PC-9 (cell line): ENCODE measurements at regions not wholly inside any gene's neighbourhood (a gene's known extent, or its start where the extent isn't known, plus 50 kb on each side); places are given as distances from the start of the nearest gene placed in this dataset.

Source experiments
- BruUV-seq: library from RNA; stranded (reverse); fragments of 400-500 nt; replicated peaks from 2 replicates; lab custom pipeline; 2021; lab: Mats Ljungman, UMichigan
- CTCF ChIA-PET: fragments of 300-600 bp; sonication (Branson Sonifier 250); formaldehyde crosslinking; loops from one replicate; lab custom pipeline; 2022; ENCODE audit warnings: antibody characterized with exemption; lab: Charles Lee
- POLR2A ChIA-PET: fragments of 300-600 bp; sonication (Branson Sonifier 250); formaldehyde crosslinking; loops from one replicate; lab custom pipeline; 2022; ENCODE audit warnings: antibody characterized with exemption; ENCODE audit not compliant: unreplicated experiment; lab: Charles Lee
- DNase-seq, 2 experiments: peaks; one replicate each; pipeline versions ENCODE4 v3.0.0 to v3.0.0-alpha.2; 2015 to 2022; ENCODE audit warnings: mixed read lengths in 1 of 2
- H2AFZ ChIP-seq: fragments of 200-600 bp; sonication (generic); 2 replicates; pipeline ENCODE4 v1.8.1; 2017; ENCODE audit warnings: antibody characterized with exemption
- H3F3A ChIP-seq: fragments of 200-600 bp; sonication (generic); 2 replicates; pipeline ENCODE4 v1.8.1; 2017; ENCODE audit warnings: antibody characterized with exemption, mild to moderate bottlenecking, low read depth; ENCODE audit not compliant: insufficient read depth
- H3K27ac ChIP-seq: fragments of 200-600 bp; sonication (generic); 2 replicates; pipeline ENCODE4 v1.6.1; 2016; ENCODE audit warnings: mixed run types
- H3K27me3 ChIP-seq: fragments of 200-600 bp; sonication (generic); 2 replicates; pipeline ENCODE4 v1.6.1; 2016; ENCODE audit warnings: low read depth, mixed run types; ENCODE audit not compliant: insufficient read depth
- H3K36me3 ChIP-seq: fragments of 200-600 bp; sonication (generic); 2 replicates; pipeline ENCODE4 v1.6.1; 2016; ENCODE audit warnings: low read depth, mixed run types
- H3K4me1 ChIP-seq: fragments of 200-600 bp; sonication (generic); replicated peaks from 2 replicates; pipeline ENCODE4 v1.6.1; 2016; ENCODE audit warnings: mixed run types; ENCODE audit not compliant: insufficient read depth
- H3K4me2 ChIP-seq: fragments of 200-600 bp; sonication (generic); 2 replicates; pipeline ENCODE4 v1.6.1; 2017; ENCODE audit warnings: mixed run types
- H3K4me3 ChIP-seq: fragments of 200-600 bp; sonication (generic); 2 replicates; pipeline ENCODE4 v1.6.1; 2016; ENCODE audit warnings: mixed run types
- H3K79me2 ChIP-seq: fragments of 200-600 bp; sonication (generic); 2 replicates; pipeline ENCODE4 v1.6.1; 2017; ENCODE audit warnings: low read depth, mixed run types
- H3K9me2 ChIP-seq: fragments of 200-600 bp; sonication (generic); 2 replicates; pipeline ENCODE4 v1.8.1; 2017; ENCODE audit warnings: mild to moderate bottlenecking; ENCODE audit not compliant: insufficient read depth
- H3K9me3 ChIP-seq: fragments of 200-600 bp; sonication (generic); 2 replicates; pipeline ENCODE4 v1.8.1; 2016; ENCODE audit warnings: low read depth; ENCODE audit not compliant: insufficient read depth
- H4K20me1 ChIP-seq: fragments of 200-600 bp; sonication (generic); 2 replicates; pipeline ENCODE4 v1.8.1; 2017; ENCODE audit not compliant: insufficient read depth
- CTCF ChIP-seq: fragments of 200-600 bp; sonication (generic); conservative IDR thresholded peaks from 2 replicates; pipeline ENCODE4 v1.6.1; 2017; ENCODE audit warnings: mixed run types, antibody characterized with exemption, mild to moderate bottlenecking, moderate library complexity
- EZH2 ChIP-seq: fragments of 200-600 bp; sonication (generic); IDR thresholded peaks from 2 replicates; pipeline ENCODE4 v1.8.0; 2017; ENCODE audit warnings: antibody characterized with exemption, low read depth
- intact Hi-C: fragments of 100-400 bp; cut with micrococcal nuclease; formaldehyde crosslinking; loops from one replicate; pipeline ENCODE4 v1.10.0; 2022; ENCODE audit not compliant: unreplicated experiment

- Histone ChIP-seq H4K20me1 (no peaks in the 10 kb centered on the region), H3K36me3 (no peaks in the 10 kb centered on the region), H3K9me2 (no peaks in the 10 kb centered on the region), H3K4me3 (no peak overlapping the region), H3K79me2 (no peaks in the 10 kb centered on the region), H3K9me3 (no peaks in the 10 kb centered on the region; the same call in 1 of the 2 replicates), H3K27ac (peak overlapping the region; percentile 59), H3K4me1 (peaks cover 34% of the 10 kb centered on the region), H3F3A (peaks cover 12% of the 10 kb centered on the region), H3K27me3 (no peaks in the 10 kb centered on the region), H2AFZ (no peak overlapping the region), H3K4me2 (peak overlapping the region; percentile 20; the same call in 1 of the 2 replicates)
- peak; percentile 4 to 89 for DNase-seq
- BruUV-seq, result no TSS peak
- intact Hi-C loops, result no loop called here
- ChIA-PET CTCF (no interaction called here), POLR2A (no interaction called here)
- no peak for TF ChIP-seq CTCF
- no peak for TF ChIP-seq EZH2
Measured at GRCh38 chr1:229756666-229757065, 130.6 kb downstream of the URB2 start.

GRCh38 chr1:229757226-229757625, 131.2 kb downstream of the URB2 start:
- CTCF ChIA-PET, result no interaction called here
- Histone ChIP-seq H4K20me1 (no peaks in the 10 kb centered on the region), H3K4me3 (no peak overlapping the region), H3K9me3 (no peaks in the 10 kb centered on the region; the same call in 1 of the 2 replicates), H3K9me2 (no peaks in the 10 kb centered on the region), H3K4me2 (no peak overlapping the region), H3K4me1 (peaks cover 34% of the 10 kb centered on the region), H2AFZ (no peak overlapping the region), H3F3A (peaks cover 12% of the 10 kb centered on the region), H3K27ac (peak overlapping the region; percentile 59), H3K79me2 (no peaks in the 10 kb centered on the region), H3K27me3 (no peaks in the 10 kb centered on the region), H3K36me3 (no peaks in the 10 kb centered on the region)
- intact Hi-C loops, result no loop called here
- POLR2A ChIA-PET, result no interaction called here
- TF ChIP-seq EZH2 (no peak), CTCF (no peak)
- DNase-seq, result peak in 1 of 2 experiments; percentile 67
- BruUV-seq, result no TSS peak

GRCh38 chr1:229758101-229759036, 132.3 kb downstream of the URB2 start:
- no TSS peak for BruUV-seq
- no peak for TF ChIP-seq EZH2
- Histone ChIP-seq H3K4me3 (no peak overlapping the region), H3K27me3 (no peaks in the 10 kb centered on the region), H3K4me1 (peaks cover 34% of the 10 kb centered on the region), H3K9me3 (no peaks in the 10 kb centered on the region; the same call in 1 of the 2 replicates), H3K9me2 (no peaks in the 10 kb centered on the region), H3F3A (peaks cover 12% of the 10 kb centered on the region), H3K27ac (no peak overlapping the region), H3K79me2 (no peaks in the 10 kb centered on the region), H4K20me1 (no peaks in the 10 kb centered on the region), H3K36me3 (no peaks in the 10 kb centered on the region), H3K4me2 (peak overlapping the region; percentile 29; the same call in 1 of the 2 replicates), H2AFZ (no peak overlapping the region)
- peak in 1 of 2 experiments; percentile 61 for DNase-seq
- intact Hi-C loops, result no loop called here
- CTCF ChIA-PET, result no interaction called here
- POLR2A ChIA-PET, result no interaction called here
